ENCODE measurements at regions not wholly inside any gene's neighbourhood (a gene's known extent, or its start where the extent isn't known, plus 50 kb on each side); places are given as distances from the start of the nearest gene placed in this dataset.
"Not testable (repeated sequence)": the region's sequence is repeated elsewhere in the genome, so short reads cannot be mapped to it uniquely, and the experiment has no call there.

GRCh38 chr6:167690931-167691330 lies 135.8 kb upstream of the AFDN start:
- no peak for DNase-seq

GRCh38 chr6:167691533-167692312 lies 135.0 kb upstream of the AFDN start:
- no peak for DNase-seq

GRCh38 chr6:167693478-167693877 lies 133.2 kb upstream of the AFDN start:
- DNase-seq, result not testable (repeated sequence)

GRCh38 chr6:167695831-167696230 lies 130.9 kb upstream of the AFDN start:
- DNase-seq, result no peak

GRCh38 chr6:167696296-167696695 lies 130.4 kb upstream of the AFDN start:
- no peak for DNase-seq

GRCh38 chr6:167697316-167697715 lies 129.4 kb upstream of the AFDN start:
- DNase-seq, result peak; percentile 41

GRCh38 chr6:167698540-167698939 lies 128.2 kb upstream of the AFDN start:
- DNase-seq, result no peak

GRCh38 chr6:167699141-167699931 lies 127.4 kb upstream of the AFDN start:
- peak; percentile 87 for DNase-seq

GRCh38 chr6:167700199-167700598 lies 126.5 kb upstream of the AFDN start:
- no peak for DNase-seq

- no peak for DNase-seq
These were observed 125.7 kb upstream of the AFDN start for GRCh38 chr6:167701010-167701409.

- DNase-seq, result no peak
These were observed 124.4 kb upstream of the AFDN start for GRCh38 chr6:167702241-167702827.

- no peak for DNase-seq
These were observed 123.4 kb upstream of the AFDN start for GRCh38 chr6:167703347-167703746.

GRCh38 chr6:167703781-167704180 lies 122.9 kb upstream of the AFDN start:
- DNase-seq, result no peak

- peak; percentile 58 for DNase-seq
These were observed 122.3 kb upstream of the AFDN start for GRCh38 chr6:167704396-167704901.

- no peak for DNase-seq
These were observed 121.4 kb upstream of the AFDN start for GRCh38 chr6:167705211-167705750.

- no peak for DNase-seq
These were observed 120.2 kb upstream of the AFDN start for GRCh38 chr6:167706313-167707109.

- DNase-seq, result no peak
These were observed 118.8 kb upstream of the AFDN start for GRCh38 chr6:167707686-167708500.

- no peak for DNase-seq
These were observed 118.1 kb upstream of the AFDN start for GRCh38 chr6:167708501-167709094.

- DNase-seq, result no peak
These were observed 117.5 kb upstream of the AFDN start for GRCh38 chr6:167709196-167709595.

- not testable (repeated sequence) for DNase-seq
These were observed 116.9 kb upstream of the AFDN start for GRCh38 chr6:167709776-167710336.

All from femur (tissue), 1 donor.